B cell (primary cell): ENCODE measurements at regions not wholly inside any gene's neighbourhood (a gene's known extent, or its start where the extent isn't known, plus 50 kb on each side); places are given as distances from the start of the nearest gene placed in this dataset.

ENCODE experiments used
- ATAC-seq: fragments of 200-7000 bp; cut with Tn5 transposase; one replicate; pipeline ENCODE4 v1.10.0; 2021; ENCODE audit warnings: low read depth, mild to moderate bottlenecking, moderate number of reproducible peaks, moderate library complexity
- CTCF ChIA-PET: fragments of 350-600 bp; sonication (Branson Sonifier 250); formaldehyde crosslinking; loops from one replicate; lab custom pipeline; 2021; ENCODE audit warnings: antibody characterized with exemption, inconsistent platforms; lab: Charles Lee
- POLR2A ChIA-PET: fragments of 350-600 bp; sonication (Branson Sonifier 250); formaldehyde crosslinking; loops from one replicate; lab custom pipeline; 2021; ENCODE audit warnings: antibody characterized with exemption; lab: Charles Lee
- DNase-seq: peaks from one replicate; pipeline ENCODE4 v3.0.0; 2013
- H2AFZ ChIP-seq: 2 replicates; pipeline ENCODE4 v1.6.1; 2012; ENCODE audit warnings: mild to moderate bottlenecking, low read depth, low read length; ENCODE audit not compliant: insufficient read depth, poor library complexity, severe bottlenecking
- H3K27ac ChIP-seq, 2 donors: 1 replicate in 1 of 2; 2 replicates in 1 of 2; pipeline ENCODE4 v1.5.1; 2012 to 2013; ENCODE audit warnings: low read length in 2 of 2, mild to moderate bottlenecking in 2 of 2, moderate library complexity in 1 of 2
- H3K27me3 ChIP-seq, 4 experiments: fragments of 200-600 bp in 1 of 4; sonication (generic) in 1 of 4; replicated peaks in 1 of 4; 1 replicate in 2 of 4; 2 replicates in 2 of 4; pipeline versions ENCODE4 v1.6.1 to v1.7.0; 2013 to 2016; ENCODE audit warnings: low read length in 3 of 4, mild to moderate bottlenecking in 2 of 4, mixed read lengths in 1 of 4, moderate library complexity in 1 of 4; ENCODE audit not compliant: insufficient read depth in 4 of 4, control insufficient read depth in 3 of 4; ENCODE audit errors: control extremely low read depth in 1 of 4
- H3K36me3 ChIP-seq, 2 experiments: replicated peaks in 1 of 2; 1 replicate in 1 of 2; 2 replicates in 1 of 2; pipeline versions ENCODE4 v1.6.1 to v1.7.1; 2013; ENCODE audit warnings: low read length in 1 of 2; ENCODE audit not compliant: insufficient read depth in 2 of 2, control insufficient read depth in 1 of 2; ENCODE audit errors: control extremely low read depth in 1 of 2, extremely low read depth in 1 of 2
- H3K4me1 ChIP-seq, 2 donors: fragments of 200-600 bp in 1 of 2; sonication (generic) in 1 of 2; 1 replicate in 1 of 2; 2 replicates in 1 of 2; pipeline versions ENCODE4 v1.5.1 to v1.6.1; 2013 to 2017; ENCODE audit warnings: low read length in 2 of 2; ENCODE audit not compliant: control insufficient read depth in 2 of 2, insufficient read depth in 2 of 2
- H3K4me2 ChIP-seq: replicated peaks from 2 replicates; pipeline ENCODE3; 2012; ENCODE audit warnings: mild to moderate bottlenecking, low read depth, low read length; ENCODE audit not compliant: poor library complexity, severe bottlenecking
- H3K4me3 ChIP-seq, 5 experiments: fragments of 200-600 bp in 1 of 5; sonication (generic) in 1 of 5; 1 replicate in 3 of 5; 2 replicates in 2 of 5; pipeline versions ENCODE4 v1.5.1 to v1.7.0; 2011 to 2016; ENCODE audit warnings: low read length in 4 of 5, mild to moderate bottlenecking in 4 of 5, low read depth in 2 of 5, control low read depth in 1 of 5, moderate library complexity in 1 of 5; ENCODE audit not compliant: insufficient read depth in 1 of 5; ENCODE audit errors: control extremely low read depth in 1 of 5, extremely low read depth in 1 of 5
- H3K79me2 ChIP-seq: fragments of 200-600 bp; sonication (generic); one replicate; pipeline ENCODE4 v1.6.0; 2016; ENCODE audit warnings: low read length; ENCODE audit not compliant: control insufficient read depth, insufficient read depth
- H3K9ac ChIP-seq: fragments of 200-600 bp; sonication (generic); 2 replicates; pipeline ENCODE4 v1.6.1; 2017; ENCODE audit warnings: mild to moderate bottlenecking, low read length, moderate library complexity
- H3K9me3 ChIP-seq, 3 donors: one replicate each; pipeline versions ENCODE4 v1.6.1 to v1.7.1; 2013; ENCODE audit warnings: low read length in 2 of 3; ENCODE audit not compliant: control insufficient read depth in 2 of 3, insufficient read depth in 1 of 3; ENCODE audit errors: control extremely low read depth in 1 of 3
- H4K20me1 ChIP-seq: 2 replicates; pipeline ENCODE4 v1.6.0; 2012; ENCODE audit warnings: mild to moderate bottlenecking, low read length; ENCODE audit not compliant: insufficient read depth, control insufficient read depth, poor library complexity, severe bottlenecking
- H3K27ac Mint-ChIP-seq: one replicate; pipeline ENCODE4 v1.8.0; 2021; ENCODE audit warnings: mixed read lengths
- H3K27me3 Mint-ChIP-seq: one replicate; pipeline ENCODE4 v1.8.0; 2021; ENCODE audit warnings: mixed read lengths
- H3K4me1 Mint-ChIP-seq: one replicate; pipeline ENCODE4 v1.8.0; 2021; ENCODE audit warnings: mixed read lengths
- H3K4me3 Mint-ChIP-seq: one replicate; pipeline ENCODE4 v1.8.0; 2021; ENCODE audit warnings: mixed read lengths
- H3K9me3 Mint-ChIP-seq: one replicate; pipeline ENCODE4 v1.8.0; 2022; ENCODE audit warnings: mixed read lengths; ENCODE audit not compliant: insufficient read depth
- EZH2 ChIP-seq: IDR thresholded peaks from 2 replicates; pipeline ENCODE4 v1.6.1; 2012; ENCODE audit warnings: borderline replicate concordance, low read depth, mild to moderate bottlenecking, moderate library complexity, low read length; ENCODE audit not compliant: insufficient read depth, poor library complexity, severe bottlenecking
- WGBS: methylation state at CpG from one replicate; pipeline ENCODE4 v1.1.5; 2013; ENCODE audit warnings: missing lambda C conversion rate; ENCODE audit not compliant: insufficient coverage; 5-methylcytosine and 5-hydroxymethylcytosine counted together
- intact Hi-C: fragments of 100-400 bp; cut with micrococcal nuclease; formaldehyde crosslinking; loops from one replicate; pipeline ENCODE4 v1.10.0; 2022
- TF ChIP-seq, protein P1 (sequence below): fragments of 200-600 bp; IDR thresholded peaks from one replicate; pipeline ENCODE4 v1.8.0; 2022; ENCODE audit warnings: antibody characterized with exemption, mild to moderate bottlenecking

DNA sequence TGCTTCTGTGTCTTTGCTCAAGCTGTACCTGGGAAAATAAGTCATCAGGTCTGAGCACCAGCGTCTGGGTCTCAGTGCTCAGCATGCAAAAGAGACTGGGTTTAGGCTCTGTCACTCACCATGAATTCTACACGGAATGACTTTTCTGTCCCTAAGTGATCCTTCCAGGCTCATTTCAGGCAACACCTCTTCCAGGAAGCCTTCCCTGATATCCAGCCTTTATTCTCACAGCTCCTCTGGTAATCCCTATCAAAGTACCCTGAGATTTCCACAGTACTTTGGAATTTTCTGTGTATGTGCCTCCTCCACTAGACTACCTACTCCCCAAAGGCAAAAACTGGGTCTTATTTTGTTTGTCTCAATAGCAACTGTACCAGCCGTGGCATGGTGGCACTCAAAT lies 92.7 kb upstream of the BOD1 start:
- Mint-ChIP-seq H3K4me3 (no peak overlapping the region), H3K27me3 (no peaks in the 10 kb centered on the region), H3K9me3 (no peaks in the 10 kb centered on the region), H3K27ac (no peak overlapping the region), H3K4me1 (peaks cover 53% of the 10 kb centered on the region)
- Histone ChIP-seq H2AFZ (no peak overlapping the region), H3K4me1 (peaks cover 32 to 44% of the 10 kb centered on the region in 2 donors), H3K9ac (no peak overlapping the region), H3K27ac (no peak overlapping the region), H3K4me3 (no peak overlapping the region), H3K4me2 (no peak overlapping the region), H3K9me3 (no peaks in the 10 kb centered on the region), H4K20me1 (no peaks in the 10 kb centered on the region), H3K27me3 (peaks cover 0 to 6% (median 0%) of the 10 kb centered on the region in 4 experiments), H3K79me2 (no peaks in the 10 kb centered on the region), H3K36me3 (no peaks in the 10 kb centered on the region)
- CTCF ChIA-PET = interaction anchor here (1.0 kb wide), 1 partner anchor 9 kb away, joined by 3 read pairs; no protein-coding TSS in a partner anchor
- WGBS = 83% methylated on average over 3 of the region's 3 CpGs
- DNase-seq (no peak), ATAC-seq (no peak)
- POLR2A ChIA-PET = no interaction called here
- TF ChIP-seq, protein P1, sequence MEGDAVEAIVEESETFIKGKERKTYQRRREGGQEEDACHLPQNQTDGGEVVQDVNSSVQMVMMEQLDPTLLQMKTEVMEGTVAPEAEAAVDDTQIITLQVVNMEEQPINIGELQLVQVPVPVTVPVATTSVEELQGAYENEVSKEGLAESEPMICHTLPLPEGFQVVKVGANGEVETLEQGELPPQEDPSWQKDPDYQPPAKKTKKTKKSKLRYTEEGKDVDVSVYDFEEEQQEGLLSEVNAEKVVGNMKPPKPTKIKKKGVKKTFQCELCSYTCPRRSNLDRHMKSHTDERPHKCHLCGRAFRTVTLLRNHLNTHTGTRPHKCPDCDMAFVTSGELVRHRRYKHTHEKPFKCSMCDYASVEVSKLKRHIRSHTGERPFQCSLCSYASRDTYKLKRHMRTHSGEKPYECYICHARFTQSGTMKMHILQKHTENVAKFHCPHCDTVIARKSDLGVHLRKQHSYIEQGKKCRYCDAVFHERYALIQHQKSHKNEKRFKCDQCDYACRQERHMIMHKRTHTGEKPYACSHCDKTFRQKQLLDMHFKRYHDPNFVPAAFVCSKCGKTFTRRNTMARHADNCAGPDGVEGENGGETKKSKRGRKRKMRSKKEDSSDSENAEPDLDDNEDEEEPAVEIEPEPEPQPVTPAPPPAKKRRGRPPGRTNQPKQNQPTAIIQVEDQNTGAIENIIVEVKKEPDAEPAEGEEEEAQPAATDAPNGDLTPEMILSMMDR = no peak
- TF ChIP-seq EZH2 = no peak
- intact Hi-C loops = loop anchor here (5.0 kb wide), 1 partner anchor 38 kb away; no protein-coding TSS in a partner anchor

DNA sequence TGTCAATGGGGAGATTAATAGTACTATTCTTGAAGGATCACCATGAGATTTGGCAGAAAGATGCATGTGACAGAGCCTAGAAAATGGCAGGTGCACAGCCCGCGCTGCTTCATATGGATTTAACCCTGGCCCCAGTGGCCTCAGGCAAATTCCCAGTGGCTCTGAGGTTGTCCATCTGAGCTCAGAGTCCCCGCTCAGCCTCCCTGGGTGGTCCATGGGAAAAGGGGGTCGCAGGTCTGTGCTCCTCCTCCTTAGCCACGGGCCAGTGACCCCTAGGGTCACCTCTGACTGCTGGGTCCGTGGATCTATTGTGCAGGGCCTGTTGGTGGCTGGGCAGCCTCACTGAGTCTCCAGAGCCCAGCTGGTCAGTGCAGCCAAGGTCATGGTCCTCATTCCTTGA lies 93.3 kb upstream of the BOD1 start:
- H3K27me3 ChIP-seq = peaks cover 0 to 6% (median 0%) of the 10 kb centered on the region in 4 experiments
- H3K36me3 ChIP-seq = no peaks in the 10 kb centered on the region
- no peaks in the 10 kb centered on the region for H3K79me2 ChIP-seq
- ATAC-seq (no peak), DNase-seq (no peak)
- CTCF ChIA-PET = no interaction called here
- Mint-ChIP-seq H3K27ac (no peak overlapping the region), H3K9me3 (no peaks in the 10 kb centered on the region), H3K27me3 (no peaks in the 10 kb centered on the region), H3K4me1 (peaks cover 56% of the 10 kb centered on the region), H3K4me3 (no peak overlapping the region)
- no peak overlapping the region for H3K4me2 ChIP-seq
- POLR2A ChIA-PET = interaction anchor here (0.5 to 0.6 kb wide), 2 partner anchors 59 to 553 kb away, joined by 3 read pairs; no protein-coding TSS in a partner anchor
- intact Hi-C loops = loop anchor here (5.0 kb wide), 1 partner anchor 38 kb away; no protein-coding TSS in a partner anchor
- H4K20me1 ChIP-seq = no peaks in the 10 kb centered on the region
- peaks cover 32 to 50% of the 10 kb centered on the region in 2 donors for H3K4me1 ChIP-seq
- no peak overlapping the region for H3K27ac ChIP-seq
- H3K9me3 ChIP-seq = no peaks in the 10 kb centered on the region
- H2AFZ ChIP-seq = no peak overlapping the region
- no peak overlapping the region for H3K9ac ChIP-seq
- 93% methylated on average over 6 of the region's 6 CpGs for WGBS
- H3K4me3 ChIP-seq = no peak overlapping the region
- TF ChIP-seq, protein P1 = no peak
- TF ChIP-seq EZH2 = no peak
